ENCODE measurements at regions not wholly inside any gene's neighbourhood (a gene's known extent, or its start where the extent isn't known, plus 50 kb on each side); places are given as distances from the start of the nearest gene placed in this dataset.

- ATAC-seq = no peak
Measured at GRCh38 chr21:35354078-35354477, 305.0 kb upstream of the RUNX1 start.

DNA sequence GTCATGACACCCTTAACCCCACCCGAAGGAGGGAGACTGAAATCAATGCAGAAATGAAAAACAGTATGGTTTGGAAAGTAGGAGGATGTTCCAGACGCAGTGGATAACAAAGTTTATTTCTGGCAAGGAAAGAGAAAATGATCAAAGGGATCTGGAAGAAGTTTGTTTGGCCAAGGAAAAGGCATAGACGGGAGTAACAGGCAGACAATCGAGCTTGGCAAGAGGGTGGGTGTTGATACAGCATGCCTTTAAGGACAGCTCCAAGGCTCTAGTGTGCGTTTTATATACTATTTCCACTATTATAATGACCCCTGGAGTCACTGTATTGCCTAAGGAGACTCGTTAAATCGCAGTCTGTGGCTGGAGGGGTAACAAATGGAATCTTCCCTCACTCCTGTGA lies 303.7 kb upstream of the RUNX1 start:
- no peak for ATAC-seq

GRCh38 chr21:35352066-35352770 lies 303.1 kb upstream of the RUNX1 start:
- no peak for ATAC-seq

DNA sequence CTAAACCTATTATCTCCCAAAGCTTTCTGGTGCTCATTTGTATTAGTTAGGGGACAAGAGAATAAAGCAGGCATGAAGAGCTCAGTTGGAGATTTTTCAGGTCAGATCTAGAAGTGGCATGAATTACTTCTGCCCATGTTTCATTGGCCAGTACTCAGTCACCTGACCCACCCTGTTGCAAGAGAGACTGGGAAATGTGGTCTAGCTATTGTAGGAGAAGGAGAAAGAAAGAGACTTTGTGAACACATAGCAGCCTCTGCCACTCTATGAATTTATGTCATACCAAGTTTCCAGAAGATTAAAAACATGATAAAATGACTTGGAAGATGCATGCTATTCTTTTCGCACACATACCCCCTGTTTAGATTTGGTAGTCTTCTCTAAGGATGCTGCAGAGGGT lies 302.3 kb upstream of the RUNX1 start:
- ATAC-seq = no peak

DNA sequence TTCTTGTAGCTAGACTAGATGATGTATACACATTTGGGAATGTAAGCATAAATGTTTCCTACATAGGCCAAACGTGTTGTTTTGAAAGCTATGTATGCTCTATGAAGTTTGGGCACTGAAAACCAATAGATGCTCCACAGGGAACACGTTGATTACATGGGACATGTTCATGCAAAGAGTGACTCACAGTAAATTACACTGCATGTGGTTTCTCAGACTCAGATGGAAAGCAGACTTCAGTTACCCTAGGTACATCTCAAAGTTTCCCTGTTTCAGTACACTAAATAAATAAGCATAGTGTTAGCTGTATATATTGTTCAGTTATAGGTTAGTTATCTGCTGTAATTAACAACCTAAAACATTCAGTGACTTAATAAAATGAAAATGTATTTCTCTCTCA lies 301.9 kb upstream of the RUNX1 start:
- no peak for ATAC-seq

DNA sequence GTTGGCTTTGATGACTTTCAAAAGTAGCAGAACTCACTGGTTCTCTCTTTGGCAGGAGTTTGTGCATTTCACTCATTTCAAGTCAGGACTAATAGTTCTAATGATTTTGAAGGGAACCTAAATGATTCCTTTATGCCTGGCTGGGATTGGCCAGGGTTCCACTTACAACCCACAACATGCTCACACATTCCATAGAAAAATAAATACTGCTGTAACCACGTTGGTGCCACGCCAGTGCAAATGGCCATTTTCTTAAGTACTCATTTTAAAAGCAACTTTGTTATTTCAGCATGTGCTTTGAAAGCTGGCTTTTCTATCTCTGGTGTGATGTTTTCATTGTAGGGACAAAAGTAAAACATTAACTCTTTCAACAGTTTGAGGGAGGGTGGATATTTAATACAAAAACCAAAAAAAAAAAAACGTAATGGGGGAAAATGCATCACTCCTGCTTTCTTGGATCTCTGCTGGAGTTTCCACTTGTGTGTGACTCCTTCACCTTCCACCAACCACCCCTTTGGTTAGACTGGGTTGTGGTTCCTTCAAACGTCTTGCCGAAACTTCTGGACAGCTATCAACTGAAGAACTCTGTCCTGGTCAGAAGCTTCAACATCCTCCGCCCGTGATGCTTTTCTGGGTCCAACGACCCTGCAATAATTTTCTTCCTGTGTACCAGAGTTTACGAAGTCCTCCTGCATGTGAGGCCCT lies 300.4 kb upstream of the RUNX1 start:
- no peak for ATAC-seq

DNA sequence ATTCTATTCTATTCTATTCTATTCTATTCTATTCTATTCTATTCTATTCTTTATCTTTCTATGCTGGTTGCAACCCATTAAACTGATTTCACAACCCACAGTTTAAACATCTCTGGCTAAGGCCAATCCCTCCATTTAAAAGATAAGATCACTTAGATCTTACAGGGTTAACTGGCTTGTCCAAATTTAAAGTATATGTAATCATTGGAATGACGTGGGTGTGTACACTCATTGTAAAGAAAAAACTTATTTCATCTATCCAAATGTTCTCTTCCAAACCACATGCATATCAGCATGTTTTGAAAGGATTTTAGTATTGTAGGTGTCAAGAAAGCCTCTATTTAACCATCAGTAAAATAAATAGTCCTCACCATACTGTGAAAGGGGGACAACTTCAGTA lies 299.6 kb upstream of the RUNX1 start:
- no peak for ATAC-seq

- no peak for ATAC-seq
Measured at GRCh38 chr21:35346697-35347096, 297.6 kb upstream of the RUNX1 start.

GRCh38 chr21:35345954-35346353 lies 296.9 kb upstream of the RUNX1 start:
- no peak for ATAC-seq

- ATAC-seq = no peak
Measured at GRCh38 chr21:35344582-35344981, 295.5 kb upstream of the RUNX1 start.

DNA sequence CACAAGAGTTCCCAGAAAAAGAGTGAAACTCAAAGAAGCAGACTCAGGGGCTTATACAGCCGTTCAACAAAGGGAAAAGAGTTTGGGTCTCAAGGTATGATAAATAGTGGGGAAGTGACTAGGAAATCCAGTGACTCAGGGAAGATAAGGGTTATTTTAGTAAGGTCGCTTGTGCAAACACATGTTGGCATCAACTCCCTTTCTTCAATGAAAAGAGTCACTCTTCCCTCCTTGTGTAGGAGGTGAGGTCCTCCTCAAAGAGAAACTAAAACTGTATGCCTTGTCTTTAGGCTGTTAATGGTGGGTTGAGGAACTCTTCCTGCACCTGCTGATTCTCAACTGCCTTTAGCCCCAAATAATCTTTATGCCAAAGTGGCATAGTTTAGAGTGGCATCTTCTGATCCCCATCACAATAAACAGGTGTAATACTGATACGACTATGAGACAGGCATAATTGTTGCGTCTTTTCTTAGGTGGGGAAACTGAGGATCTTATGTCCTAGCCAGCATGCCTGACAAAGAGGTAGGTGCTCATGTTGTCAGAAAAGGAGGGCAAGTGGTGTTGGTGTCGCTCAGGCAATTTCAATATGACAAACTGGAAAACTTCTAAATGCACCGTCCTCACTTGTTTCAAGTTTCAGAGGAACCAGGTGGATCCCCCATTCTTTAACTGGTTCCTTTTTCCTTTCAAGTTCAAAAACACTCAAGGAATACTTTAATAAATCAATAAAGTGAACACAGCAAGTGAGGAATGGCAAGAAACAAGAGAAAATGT lies 294.1 kb upstream of the RUNX1 start:
- ATAC-seq = no peak

GRCh38 chr21:35342440-35342839 lies 293.3 kb upstream of the RUNX1 start:
- ATAC-seq = peak; percentile 38

DNA sequence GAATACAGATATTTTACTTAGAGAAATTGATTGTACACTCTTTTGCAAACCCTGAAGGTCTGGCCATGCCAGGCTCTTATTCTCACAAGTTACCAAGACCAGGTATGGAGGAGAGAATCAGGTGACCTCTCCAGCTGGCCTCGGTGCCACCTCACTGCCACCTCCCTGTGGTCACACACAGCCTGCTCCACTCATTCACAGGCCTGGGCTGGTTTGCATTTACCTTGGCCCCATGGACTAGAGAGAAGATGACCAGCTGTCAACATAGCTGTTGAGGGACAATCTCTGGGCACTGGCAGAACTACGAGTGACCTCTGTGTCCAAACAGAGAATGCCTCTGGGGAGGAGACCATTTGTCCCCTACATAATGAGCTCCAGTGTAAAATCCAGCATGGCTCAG lies 291.2 kb upstream of the RUNX1 start:
- ATAC-seq = peak; percentile 69

DNA sequence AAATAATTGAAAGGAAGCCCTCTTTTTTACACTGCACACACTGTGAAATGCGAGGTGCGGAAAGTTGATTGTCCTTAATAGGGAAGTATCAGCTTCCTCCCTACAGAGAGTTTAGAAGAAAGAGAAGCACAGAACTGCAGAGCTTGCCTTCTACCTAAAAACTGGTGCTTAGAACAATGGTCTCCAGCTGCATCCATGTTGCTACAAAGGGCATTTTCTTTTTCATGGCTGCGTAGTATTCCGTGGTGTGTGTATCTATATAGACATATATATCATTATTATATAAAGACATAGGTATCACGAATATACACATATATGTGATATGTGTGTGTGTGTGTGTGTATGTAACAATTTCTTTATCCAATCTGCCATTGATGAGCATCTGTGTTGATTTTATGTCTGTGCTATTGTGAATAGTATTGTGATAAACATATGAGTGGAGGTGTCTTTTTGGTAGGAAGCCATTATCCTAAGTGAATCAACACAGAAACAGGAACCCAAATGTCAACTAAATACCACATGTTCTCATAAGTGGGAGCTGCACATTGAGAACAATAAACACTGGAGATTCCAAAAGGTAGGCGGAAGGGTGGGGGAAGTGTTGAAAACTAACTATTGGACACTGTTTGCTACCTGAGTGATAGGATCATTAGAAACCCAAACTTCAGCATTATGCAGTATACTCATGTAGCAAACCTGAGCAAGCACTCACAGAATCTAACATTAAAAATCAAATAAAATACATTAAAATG lies 290.0 kb upstream of the RUNX1 start:
- ATAC-seq = no peak

- no peak for ATAC-seq
Measured at GRCh38 chr21:35338281-35338680, 289.2 kb upstream of the RUNX1 start.

- no peak for ATAC-seq
Measured at GRCh38 chr21:35337573-35337972, 288.5 kb upstream of the RUNX1 start.

DNA sequence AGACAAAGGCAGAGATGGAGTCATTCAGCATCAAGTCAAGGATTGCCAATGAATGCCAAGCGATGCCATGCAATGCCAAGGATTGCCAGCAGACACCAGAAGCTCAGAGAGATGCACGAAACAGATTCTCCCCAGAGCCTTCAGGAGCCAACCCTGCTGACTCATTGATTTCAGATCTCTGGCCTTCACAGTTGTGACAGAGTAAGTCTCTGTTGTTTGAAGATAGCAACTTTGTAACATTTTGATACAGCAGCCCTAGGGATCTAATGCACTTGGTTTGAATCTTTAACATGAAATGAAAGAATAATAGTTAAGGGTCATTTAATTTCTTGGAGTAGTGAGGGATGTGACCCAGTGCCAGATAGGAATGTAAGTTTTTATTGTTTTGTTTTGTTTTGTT lies 287.4 kb upstream of the RUNX1 start:
- ATAC-seq = no peak

DNA sequence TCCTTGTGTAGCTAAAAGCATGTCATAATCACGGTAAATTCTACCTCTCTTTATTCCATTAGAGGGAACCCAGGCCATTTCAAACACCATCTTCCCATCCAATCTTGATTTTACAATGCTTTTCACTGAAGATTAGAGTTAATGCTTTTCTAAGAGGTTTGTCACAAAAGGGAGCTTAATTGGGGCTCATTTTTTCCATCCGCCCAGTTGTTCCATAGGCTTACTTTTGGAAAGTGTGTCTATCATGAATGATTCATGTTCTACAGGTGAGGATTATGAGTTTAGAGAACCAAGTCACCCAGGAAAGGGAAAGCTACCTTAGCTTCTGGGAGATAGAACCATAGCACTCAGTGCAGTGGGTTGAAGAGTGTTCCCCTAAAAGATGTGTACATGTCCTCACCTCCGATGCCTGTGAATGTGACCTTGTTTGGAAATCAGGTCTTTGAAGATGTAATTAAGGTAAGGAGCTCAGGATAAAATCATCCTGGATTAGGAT lies 286.9 kb upstream of the RUNX1 start:
- ATAC-seq = peak; percentile 41

DNA sequence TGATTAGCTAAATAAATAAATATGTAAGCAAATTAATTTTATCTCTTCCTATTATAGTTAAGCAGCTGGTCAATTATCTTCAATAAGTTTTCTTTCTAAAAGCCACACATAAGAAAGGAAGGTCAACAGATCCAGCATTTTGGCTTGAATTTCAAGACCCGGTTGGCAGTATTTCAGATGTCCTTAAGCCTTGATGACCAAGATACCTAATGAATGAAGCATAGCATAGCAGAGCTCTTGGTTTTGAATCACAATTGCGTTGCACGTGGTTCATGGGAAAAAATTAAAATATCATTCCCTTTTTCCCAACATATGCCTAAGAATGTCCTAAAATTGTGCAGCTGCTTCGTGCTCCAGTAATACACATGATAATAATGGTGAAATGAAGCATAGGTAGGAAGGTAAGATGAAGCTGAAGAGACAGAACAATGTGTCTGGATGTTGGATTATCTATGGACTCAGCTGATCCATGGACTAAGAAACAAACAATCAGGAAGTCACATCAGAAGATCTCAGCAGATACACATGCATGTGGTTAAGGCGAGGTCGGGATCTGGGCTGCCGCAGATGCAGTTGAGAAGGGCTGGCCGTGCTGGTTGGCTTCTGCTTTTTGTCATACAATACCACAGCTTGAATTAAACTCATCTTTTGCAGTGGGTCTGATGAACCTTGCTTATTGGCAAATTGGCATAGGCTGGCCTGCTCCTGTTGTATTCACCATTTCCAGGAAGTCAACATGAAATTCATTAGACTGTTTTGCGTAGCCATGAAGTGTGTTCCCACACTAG lies 284.9 kb upstream of the RUNX1 start:
- ATAC-seq = no peak

GRCh38 chr21:35332841-35333426 lies 283.8 kb upstream of the RUNX1 start:
- no peak for ATAC-seq

DNA sequence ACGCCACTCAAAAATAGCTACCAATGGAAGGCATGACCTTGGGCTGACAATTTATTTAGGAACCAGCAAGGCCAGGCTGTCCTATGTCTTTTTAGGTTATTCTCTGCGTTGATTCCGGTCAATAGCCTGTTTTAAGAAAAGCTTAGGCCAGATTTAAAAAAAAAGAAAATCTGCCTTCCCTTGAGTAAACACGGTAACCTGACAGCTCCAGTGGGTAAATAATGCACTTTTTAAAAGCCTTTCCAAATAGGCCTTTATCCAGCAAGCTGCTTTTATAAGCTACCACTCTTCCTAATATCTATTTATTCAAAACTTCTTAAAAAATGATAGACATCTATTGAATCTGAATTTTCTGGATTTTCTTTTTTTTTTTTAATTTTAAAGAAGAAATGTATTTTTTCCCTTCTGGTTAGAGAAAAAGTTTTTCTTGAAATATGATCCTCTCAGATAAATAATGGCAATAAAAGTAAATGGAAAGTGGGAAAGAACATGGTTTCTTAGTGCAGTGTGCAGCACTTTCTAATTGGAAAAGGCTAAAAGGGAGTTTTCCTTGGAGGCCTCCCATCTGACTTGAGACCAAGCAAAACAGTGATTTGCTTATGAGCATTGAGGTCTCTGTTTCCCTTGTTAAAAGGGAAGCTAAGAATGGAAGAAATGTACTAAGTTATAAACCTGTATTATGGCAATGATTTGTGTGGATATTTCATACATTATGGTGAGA lies 281.0 kb upstream of the RUNX1 start:
- no peak for ATAC-seq

Measured in esophagus mucosa (tissue), 1 donor.